ENCODE measurements at regions not wholly inside any gene's neighbourhood (a gene's known extent, or its start where the extent isn't known, plus 50 kb on each side); places are given as distances from the start of the nearest gene placed in this dataset.

DNA sequence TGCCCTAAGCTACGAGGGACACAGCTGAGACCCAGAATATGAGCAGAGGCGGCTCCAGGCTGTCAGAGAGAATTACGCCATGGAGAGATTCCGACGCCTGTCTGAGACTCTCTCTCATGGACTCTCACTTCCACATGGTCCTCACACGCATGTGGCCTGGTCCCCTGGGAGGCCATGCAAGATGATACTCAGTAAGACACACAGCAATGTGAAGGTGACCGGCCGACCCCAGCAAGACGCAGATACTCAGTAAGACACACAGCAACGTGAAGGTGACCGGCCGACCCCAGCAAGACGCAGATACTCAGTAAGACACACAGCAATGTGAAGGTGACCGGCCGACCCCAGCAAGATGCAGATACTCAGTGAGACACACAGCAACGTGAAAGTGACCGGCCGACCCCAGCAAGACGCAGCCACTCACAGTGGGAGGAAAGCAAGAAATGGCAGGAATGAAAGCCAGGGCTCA, 400.8 kb upstream of the MYT1L start:
- TF ChIP-seq CTCF (IDR thresholded peaks at IDR 0.05; ENCODE audit: low read depth, low read length) = no peak
- no peak for DNase-seq (ENCODE audit: extremely low read depth, low read depth)

GRCh38 chr2:2731101-2731815, 400.2 kb upstream of the MYT1L start:
- DNase-seq (ENCODE audit: extremely low read depth, low read depth) = no peak
- no peak for TF ChIP-seq CTCF (IDR thresholded peaks at IDR 0.05; ENCODE audit: low read depth, low read length)

DNA sequence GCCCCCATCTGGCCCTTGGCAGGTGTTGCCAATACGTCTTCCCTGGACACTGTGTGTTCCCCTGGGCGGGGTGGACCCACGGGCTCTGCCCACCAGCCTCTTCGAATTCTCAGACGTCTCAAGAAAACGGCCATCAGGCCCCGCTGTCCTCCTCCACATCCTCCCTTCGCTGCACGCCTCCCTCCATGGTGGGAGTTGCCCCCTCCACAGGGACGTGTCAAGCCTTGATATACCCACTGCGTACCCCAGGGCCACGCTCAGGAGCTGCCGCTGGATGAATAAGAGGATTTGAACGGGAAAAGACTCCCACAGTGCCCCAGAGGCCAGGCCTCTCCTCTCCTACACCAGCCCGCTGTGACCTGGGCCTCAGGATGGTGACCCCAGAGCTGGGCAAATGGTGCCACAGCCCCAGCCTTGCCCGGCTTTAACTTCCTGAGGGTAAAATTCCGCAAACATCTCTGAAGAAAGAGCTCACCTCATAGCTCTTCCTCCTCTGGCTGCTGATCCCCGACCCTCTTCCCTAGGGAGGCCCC, 399.3 kb upstream of the MYT1L start:
- TF ChIP-seq CTCF (IDR thresholded peaks at IDR 0.05; ENCODE audit: low read depth, low read length) = no peak
- DNase-seq (ENCODE audit: extremely low read depth, low read depth) = no peak

GRCh38 chr2:2729246-2729645, 398.2 kb upstream of the MYT1L start:
- DNase-seq (ENCODE audit: extremely low read depth, low read depth) = no peak
- no peak for TF ChIP-seq CTCF (IDR thresholded peaks at IDR 0.05; ENCODE audit: low read depth, low read length)

- no peak for DNase-seq (ENCODE audit: extremely low read depth, low read depth)
- TF ChIP-seq CTCF (IDR thresholded peaks at IDR 0.05; ENCODE audit: low read depth, low read length) = no peak
These were observed 397.6 kb upstream of the MYT1L start for GRCh38 chr2:2728635-2729034.

GRCh38 chr2:2727876-2728511, 396.9 kb upstream of the MYT1L start:
- no peak for DNase-seq (ENCODE audit: extremely low read depth, low read depth)
- TF ChIP-seq CTCF (IDR thresholded peaks at IDR 0.05; ENCODE audit: low read depth, low read length) = no peak

GRCh38 chr2:2726163-2726562, 395.1 kb upstream of the MYT1L start:
- TF ChIP-seq CTCF (IDR thresholded peaks at IDR 0.05; ENCODE audit: low read depth, low read length) = no peak
- DNase-seq (ENCODE audit: extremely low read depth, low read depth) = no peak

Measured in AG09319 (cell line).